Neural cell (in vitro differentiated cells): ENCODE measurements at regions not wholly inside any gene's neighbourhood (a gene's known extent, or its start where the extent isn't known, plus 50 kb on each side); places are given as distances from the start of the nearest gene placed in this dataset.

Experiments used
- H2AFZ ChIP-seq: fragments of 200-600, 300-800 bp; sonication (generic), shearing (Covaris generic); 2 replicates; pipeline ENCODE4 v1.6.0; 2014; ENCODE audit warnings: low read depth, mild to moderate bottlenecking, antibody characterized with exemption, low read length, moderate library complexity
- H3F3A ChIP-seq: fragments of 200-600 bp; shearing (Covaris generic); 2 replicates; pipeline ENCODE4 v1.6.1; 2016; ENCODE audit warnings: mild to moderate bottlenecking, moderate library complexity, mixed read lengths, antibody characterized with exemption, low read length; ENCODE audit not compliant: insufficient read depth, poor library complexity, severe bottlenecking
- H3K27ac ChIP-seq: fragments of 200-600, 300-800 bp; sonication (generic), shearing (Covaris generic); 2 replicates; pipeline ENCODE4 v1.5.1; 2014; ENCODE audit warnings: mild to moderate bottlenecking, low read length, moderate library complexity
- H3K27me3 ChIP-seq: fragments of 300-800, 200-600 bp; sonication (generic), shearing (Covaris generic); 2 replicates; pipeline ENCODE4 v1.6.0; 2014; ENCODE audit warnings: mild to moderate bottlenecking, low read depth, low read length, moderate library complexity; ENCODE audit not compliant: insufficient read depth
- H3K36me3 ChIP-seq: fragments of 300-800, 200-600 bp; sonication (generic), shearing (Covaris generic); 2 replicates; pipeline ENCODE4 v1.5.1; 2014; ENCODE audit warnings: mild to moderate bottlenecking, antibody characterized with exemption, low read length, moderate library complexity; ENCODE audit not compliant: insufficient read depth
- H3K4me2 ChIP-seq: fragments of 300-800, 200-600 bp; sonication (generic), shearing (Covaris generic); 2 replicates; pipeline ENCODE4 v1.6.0; 2014; ENCODE audit warnings: mild to moderate bottlenecking, low read length
- H3K4me3 ChIP-seq: fragments of 300-800, 200-600 bp; sonication (generic), shearing (Covaris generic); 2 replicates; pipeline ENCODE4 v1.5.1; 2014; ENCODE audit warnings: mild to moderate bottlenecking, low read length, moderate library complexity
- H3K79me2 ChIP-seq: fragments of 200-600 bp; shearing (Covaris generic); replicated peaks from 2 replicates; pipeline ENCODE4 v1.6.0; 2014; ENCODE audit warnings: mild to moderate bottlenecking, low read length, moderate library complexity; ENCODE audit not compliant: insufficient read depth
- H3K9ac ChIP-seq: fragments of 300-800, 200-600 bp; sonication (generic), shearing (Covaris generic); 2 replicates; pipeline ENCODE4 v1.6.1; 2016; ENCODE audit warnings: mild to moderate bottlenecking, low read length, mixed read lengths
- H3K9me2 ChIP-seq: fragments of 200-600 bp; shearing (Covaris generic); 2 replicates; pipeline ENCODE4 v1.6.1; 2016; ENCODE audit warnings: mild to moderate bottlenecking, low read length, mixed read lengths; ENCODE audit not compliant: insufficient read depth
- H3K9me3 ChIP-seq: fragments of 200-600, 300-800 bp; sonication (generic), shearing (Covaris generic); 2 replicates; pipeline ENCODE4 v1.6.1; 2016; ENCODE audit warnings: mild to moderate bottlenecking, mixed run types, low read length, moderate library complexity, mixed read lengths
- H4K20me1 ChIP-seq: fragments of 200-600 bp; shearing (Covaris generic); 2 replicates; pipeline ENCODE4 v1.6.1; 2016; ENCODE audit warnings: mild to moderate bottlenecking, mixed run types; ENCODE audit not compliant: insufficient read depth
- MXI1 ChIP-seq: fragments of 450-650 bp; conservative IDR thresholded peaks from 2 replicates; pipeline ENCODE4 v1.6.1; 2014; ENCODE audit warnings: antibody characterized with exemption, mild to moderate bottlenecking; ENCODE audit not compliant: poor library complexity, severe bottlenecking
- RAD21 ChIP-seq: fragments of 450-650 bp; conservative IDR thresholded peaks from 2 replicates; pipeline ENCODE4 v1.6.1; 2014; ENCODE audit warnings: antibody characterized with exemption, mild to moderate bottlenecking, moderate library complexity
- TAF1 ChIP-seq: IDR thresholded peaks from 2 replicates; pipeline ENCODE4 v1.6.1; 2012; ENCODE audit warnings: low read depth
- TF ChIP-seq, protein P1 (sequence below): fragments of 450-650 bp; IDR thresholded peaks from 2 replicates; pipeline ENCODE4 v1.5.1; 2014; ENCODE audit warnings: antibody characterized with exemption, mild to moderate bottlenecking, moderate library complexity; ENCODE audit not compliant: poor library complexity, severe bottlenecking
- TF ChIP-seq, protein P2 (sequence below): IDR thresholded peaks from 2 replicates; pipeline ENCODE4 v1.6.1; 2012; ENCODE audit warnings: borderline replicate concordance

GRCh38 chr16:17836868-17837602 lies 366.3 kb upstream of the XYLT1 start:
- Histone ChIP-seq H3K27me3 (no peaks in the 10 kb centered on the region), H2AFZ (no peak overlapping the region), H3K27ac (no peak overlapping the region), H4K20me1 (no peaks in the 10 kb centered on the region), H3K4me3 (no peak overlapping the region), H3K9ac (no peak overlapping the region), H3K36me3 (no peaks in the 10 kb centered on the region), H3K4me2 (no peak overlapping the region), H3F3A (no peaks in the 10 kb centered on the region), H3K9me3 (no peaks in the 10 kb centered on the region), H3K9me2 (no peaks in the 10 kb centered on the region), H3K79me2 (no peaks in the 10 kb centered on the region)
- TF ChIP-seq, protein P1, sequence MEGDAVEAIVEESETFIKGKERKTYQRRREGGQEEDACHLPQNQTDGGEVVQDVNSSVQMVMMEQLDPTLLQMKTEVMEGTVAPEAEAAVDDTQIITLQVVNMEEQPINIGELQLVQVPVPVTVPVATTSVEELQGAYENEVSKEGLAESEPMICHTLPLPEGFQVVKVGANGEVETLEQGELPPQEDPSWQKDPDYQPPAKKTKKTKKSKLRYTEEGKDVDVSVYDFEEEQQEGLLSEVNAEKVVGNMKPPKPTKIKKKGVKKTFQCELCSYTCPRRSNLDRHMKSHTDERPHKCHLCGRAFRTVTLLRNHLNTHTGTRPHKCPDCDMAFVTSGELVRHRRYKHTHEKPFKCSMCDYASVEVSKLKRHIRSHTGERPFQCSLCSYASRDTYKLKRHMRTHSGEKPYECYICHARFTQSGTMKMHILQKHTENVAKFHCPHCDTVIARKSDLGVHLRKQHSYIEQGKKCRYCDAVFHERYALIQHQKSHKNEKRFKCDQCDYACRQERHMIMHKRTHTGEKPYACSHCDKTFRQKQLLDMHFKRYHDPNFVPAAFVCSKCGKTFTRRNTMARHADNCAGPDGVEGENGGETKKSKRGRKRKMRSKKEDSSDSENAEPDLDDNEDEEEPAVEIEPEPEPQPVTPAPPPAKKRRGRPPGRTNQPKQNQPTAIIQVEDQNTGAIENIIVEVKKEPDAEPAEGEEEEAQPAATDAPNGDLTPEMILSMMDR: no peak
- TF ChIP-seq MXI1 (no peak), TAF1 (no peak), RAD21 (no peak)

GRCh38 chr16:17835118-17835876 lies 364.5 kb upstream of the XYLT1 start:
- H2AFZ ChIP-seq: no peak overlapping the region
- H4K20me1 ChIP-seq: no peaks in the 10 kb centered on the region
- no peaks in the 10 kb centered on the region for H3K79me2 ChIP-seq
- no peaks in the 10 kb centered on the region for H3K9me3 ChIP-seq
- H3K4me3 ChIP-seq: no peak overlapping the region
- H3F3A ChIP-seq: no peaks in the 10 kb centered on the region
- TF ChIP-seq MXI1 (no peak), RAD21 (no peak), TAF1 (no peak)
- TF ChIP-seq, protein P2, sequence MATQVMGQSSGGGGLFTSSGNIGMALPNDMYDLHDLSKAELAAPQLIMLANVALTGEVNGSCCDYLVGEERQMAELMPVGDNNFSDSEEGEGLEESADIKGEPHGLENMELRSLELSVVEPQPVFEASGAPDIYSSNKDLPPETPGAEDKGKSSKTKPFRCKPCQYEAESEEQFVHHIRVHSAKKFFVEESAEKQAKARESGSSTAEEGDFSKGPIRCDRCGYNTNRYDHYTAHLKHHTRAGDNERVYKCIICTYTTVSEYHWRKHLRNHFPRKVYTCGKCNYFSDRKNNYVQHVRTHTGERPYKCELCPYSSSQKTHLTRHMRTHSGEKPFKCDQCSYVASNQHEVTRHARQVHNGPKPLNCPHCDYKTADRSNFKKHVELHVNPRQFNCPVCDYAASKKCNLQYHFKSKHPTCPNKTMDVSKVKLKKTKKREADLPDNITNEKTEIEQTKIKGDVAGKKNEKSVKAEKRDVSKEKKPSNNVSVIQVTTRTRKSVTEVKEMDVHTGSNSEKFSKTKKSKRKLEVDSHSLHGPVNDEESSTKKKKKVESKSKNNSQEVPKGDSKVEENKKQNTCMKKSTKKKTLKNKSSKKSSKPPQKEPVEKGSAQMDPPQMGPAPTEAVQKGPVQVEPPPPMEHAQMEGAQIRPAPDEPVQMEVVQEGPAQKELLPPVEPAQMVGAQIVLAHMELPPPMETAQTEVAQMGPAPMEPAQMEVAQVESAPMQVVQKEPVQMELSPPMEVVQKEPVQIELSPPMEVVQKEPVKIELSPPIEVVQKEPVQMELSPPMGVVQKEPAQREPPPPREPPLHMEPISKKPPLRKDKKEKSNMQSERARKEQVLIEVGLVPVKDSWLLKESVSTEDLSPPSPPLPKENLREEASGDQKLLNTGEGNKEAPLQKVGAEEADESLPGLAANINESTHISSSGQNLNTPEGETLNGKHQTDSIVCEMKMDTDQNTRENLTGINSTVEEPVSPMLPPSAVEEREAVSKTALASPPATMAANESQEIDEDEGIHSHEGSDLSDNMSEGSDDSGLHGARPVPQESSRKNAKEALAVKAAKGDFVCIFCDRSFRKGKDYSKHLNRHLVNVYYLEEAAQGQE: no peak
- no peaks in the 10 kb centered on the region for H3K36me3 ChIP-seq
- H3K9me2 ChIP-seq: no peaks in the 10 kb centered on the region
- H3K4me2 ChIP-seq: no peak overlapping the region
- no peak overlapping the region for H3K9ac ChIP-seq
- H3K27me3 ChIP-seq: no peaks in the 10 kb centered on the region
- no peak overlapping the region for H3K27ac ChIP-seq

DNA sequence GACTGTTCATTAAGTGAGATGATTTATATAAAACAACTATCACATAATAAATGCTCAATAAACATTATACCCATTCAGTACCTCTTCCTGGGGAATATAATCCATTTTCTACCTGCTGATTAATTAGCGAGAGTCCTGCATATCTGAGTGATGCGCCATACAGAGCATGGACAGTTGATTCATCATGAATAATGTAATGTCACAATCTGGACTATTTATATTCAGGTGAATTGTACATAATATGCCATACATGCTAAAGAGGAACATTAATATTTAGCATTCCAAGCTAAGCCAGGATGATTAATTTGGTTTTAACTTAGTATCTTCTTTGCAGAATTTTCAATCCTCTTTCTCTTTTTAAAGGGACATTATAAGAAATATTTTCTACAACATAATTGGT lies 362.0 kb upstream of the XYLT1 start:
- Histone ChIP-seq H2AFZ (no peak overlapping the region), H3K4me2 (no peak overlapping the region), H4K20me1 (no peaks in the 10 kb centered on the region), H3K27me3 (no peaks in the 10 kb centered on the region), H3K79me2 (no peaks in the 10 kb centered on the region), H3F3A (no peaks in the 10 kb centered on the region), H3K9ac (no peak overlapping the region), H3K4me3 (no peak overlapping the region), H3K9me3 (no peaks in the 10 kb centered on the region), H3K27ac (no peak overlapping the region), H3K36me3 (no peaks in the 10 kb centered on the region), H3K9me2 (no peaks in the 10 kb centered on the region)
- TF ChIP-seq, protein P2: no peak
